ENCODE measurements at regions not wholly inside any gene's neighbourhood (a gene's known extent, or its start where the extent isn't known, plus 50 kb on each side); places are given as distances from the start of the nearest gene placed in this dataset.
"Not testable (repeated sequence)": the region's sequence is repeated elsewhere in the genome, so short reads cannot be mapped to it uniquely, and the experiment has no call there.

- Mint-ChIP-seq H3K36me3 (ENCODE audit: low read depth) (no peaks in the 10 kb centered on the region), H3K9me3 (peaks cover 73% of the 10 kb centered on the region), H3K27me3 (no peaks in the 10 kb centered on the region), H3K4me3 (no peak overlapping the region), H3K27ac (no peak overlapping the region), H3K4me1 (ENCODE audit: low read depth) (no peaks in the 10 kb centered on the region)
- intact Hi-C loops (cut with micrococcal nuclease) = no loop called here
Measured at GRCh38 chr2:228956701-228957474, 314.2 kb downstream of the PID1 start.

GRCh38 chr2:228949831-228950230, 321.3 kb downstream of the PID1 start:
- H3K4me3 Mint-ChIP-seq = no peak overlapping the region
- peaks cover 22% of the 10 kb centered on the region for H3K9me3 Mint-ChIP-seq
- H3K27me3 Mint-ChIP-seq = no peaks in the 10 kb centered on the region
- intact Hi-C loops (cut with micrococcal nuclease) = no loop called here
- no peaks in the 10 kb centered on the region for H3K4me1 Mint-ChIP-seq (ENCODE audit: low read depth)
- no peak overlapping the region for H3K27ac Mint-ChIP-seq
- no peaks in the 10 kb centered on the region for H3K36me3 Mint-ChIP-seq (ENCODE audit: low read depth)

- Mint-ChIP-seq H3K27me3 (no peaks in the 10 kb centered on the region), H3K4me1 (ENCODE audit: low read depth) (no peaks in the 10 kb centered on the region), H3K4me3 (no peak overlapping the region), H3K27ac (no peak overlapping the region), H3K9me3 (peaks cover 23% of the 10 kb centered on the region), H3K36me3 (ENCODE audit: low read depth) (no peaks in the 10 kb centered on the region)
- intact Hi-C loops (cut with micrococcal nuclease) = no loop called here
Measured at GRCh38 chr2:228945710-228946109, 325.4 kb downstream of the PID1 start.

DNA sequence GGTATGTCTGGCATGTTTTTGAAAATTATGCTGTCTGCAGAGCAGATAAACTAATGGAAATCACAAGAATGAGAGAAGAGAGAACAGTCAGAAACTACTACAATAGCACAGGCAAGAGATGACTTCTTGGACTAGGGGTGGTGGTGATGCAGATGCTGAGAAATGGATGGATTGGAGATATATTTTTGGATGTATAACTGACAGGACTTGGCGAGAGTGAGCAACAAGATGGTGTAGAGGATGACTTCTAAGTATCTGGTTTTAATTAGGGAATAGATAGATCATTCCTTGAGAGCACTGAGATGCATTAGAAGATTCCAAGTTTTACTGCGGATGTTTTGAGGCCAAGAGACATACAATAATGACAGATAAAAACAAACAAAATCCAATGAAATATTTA, 328.2 kb downstream of the PID1 start:
- Mint-ChIP-seq H3K27me3 (no peaks in the 10 kb centered on the region), H3K27ac (no peak overlapping the region), H3K9me3 (peaks cover 30% of the 10 kb centered on the region), H3K4me3 (no peak overlapping the region), H3K4me1 (ENCODE audit: low read depth) (no peaks in the 10 kb centered on the region), H3K36me3 (ENCODE audit: low read depth) (no peaks in the 10 kb centered on the region)
- intact Hi-C loops (cut with micrococcal nuclease) = no loop called here

GRCh38 chr2:228938629-228939028, 332.5 kb downstream of the PID1 start:
- Mint-ChIP-seq H3K9me3 (peaks cover 47% of the 10 kb centered on the region), H3K4me1 (ENCODE audit: low read depth) (no peaks in the 10 kb centered on the region), H3K27me3 (no peaks in the 10 kb centered on the region), H3K27ac (no peak overlapping the region), H3K4me3 (no peak overlapping the region), H3K36me3 (ENCODE audit: low read depth) (no peaks in the 10 kb centered on the region)
- intact Hi-C loops (cut with micrococcal nuclease) = no loop called here

GRCh38 chr2:228927028-228928010, 343.8 kb downstream of the PID1 start:
- H3K4me1 Mint-ChIP-seq (ENCODE audit: low read depth) = no peaks in the 10 kb centered on the region
- H3K4me3 Mint-ChIP-seq = no peak overlapping the region
- peaks cover 49% of the 10 kb centered on the region for H3K9me3 Mint-ChIP-seq
- no peaks in the 10 kb centered on the region for H3K36me3 Mint-ChIP-seq (ENCODE audit: low read depth)
- intact Hi-C loops (cut with micrococcal nuclease) = no loop called here
- H3K27me3 Mint-ChIP-seq = no peaks in the 10 kb centered on the region
- no peak overlapping the region for H3K27ac Mint-ChIP-seq

- Mint-ChIP-seq H3K36me3 (ENCODE audit: low read depth) (no peaks in the 10 kb centered on the region), H3K9me3 (peaks cover 35% of the 10 kb centered on the region), H3K27ac (no peak overlapping the region), H3K4me3 (no peak overlapping the region), H3K4me1 (ENCODE audit: low read depth) (no peaks in the 10 kb centered on the region), H3K27me3 (no peaks in the 10 kb centered on the region)
- intact Hi-C loops (cut with micrococcal nuclease) = no loop called here
Measured at GRCh38 chr2:228919808-228920207, 351.3 kb downstream of the PID1 start.

DNA sequence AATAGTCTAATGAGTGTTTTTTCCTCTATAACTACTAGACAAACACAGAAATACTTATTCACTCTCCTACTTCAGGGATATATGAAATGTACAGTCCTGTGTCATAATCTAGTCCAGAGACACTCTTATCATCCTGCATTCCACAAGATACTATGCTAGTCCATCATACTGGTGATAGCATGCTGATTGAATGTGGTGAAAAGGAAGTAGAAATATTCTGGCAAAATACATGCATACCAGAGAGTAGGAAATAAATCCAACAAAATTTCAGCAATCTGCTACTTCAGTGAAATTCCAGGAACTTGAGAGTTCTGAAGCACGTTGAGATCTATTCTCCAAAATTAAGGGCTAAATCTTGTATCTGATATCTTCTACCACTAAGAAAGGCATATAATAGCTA, 353.9 kb downstream of the PID1 start:
- peaks cover 22% of the 10 kb centered on the region for H3K9me3 Mint-ChIP-seq
- H3K36me3 Mint-ChIP-seq (ENCODE audit: low read depth) = no peaks in the 10 kb centered on the region
- intact Hi-C loops (cut with micrococcal nuclease) = no loop called here
- no peaks in the 10 kb centered on the region for H3K4me1 Mint-ChIP-seq (ENCODE audit: low read depth)
- H3K4me3 Mint-ChIP-seq = no peak overlapping the region
- H3K27me3 Mint-ChIP-seq = no peaks in the 10 kb centered on the region
- H3K27ac Mint-ChIP-seq = no peak overlapping the region

DNA sequence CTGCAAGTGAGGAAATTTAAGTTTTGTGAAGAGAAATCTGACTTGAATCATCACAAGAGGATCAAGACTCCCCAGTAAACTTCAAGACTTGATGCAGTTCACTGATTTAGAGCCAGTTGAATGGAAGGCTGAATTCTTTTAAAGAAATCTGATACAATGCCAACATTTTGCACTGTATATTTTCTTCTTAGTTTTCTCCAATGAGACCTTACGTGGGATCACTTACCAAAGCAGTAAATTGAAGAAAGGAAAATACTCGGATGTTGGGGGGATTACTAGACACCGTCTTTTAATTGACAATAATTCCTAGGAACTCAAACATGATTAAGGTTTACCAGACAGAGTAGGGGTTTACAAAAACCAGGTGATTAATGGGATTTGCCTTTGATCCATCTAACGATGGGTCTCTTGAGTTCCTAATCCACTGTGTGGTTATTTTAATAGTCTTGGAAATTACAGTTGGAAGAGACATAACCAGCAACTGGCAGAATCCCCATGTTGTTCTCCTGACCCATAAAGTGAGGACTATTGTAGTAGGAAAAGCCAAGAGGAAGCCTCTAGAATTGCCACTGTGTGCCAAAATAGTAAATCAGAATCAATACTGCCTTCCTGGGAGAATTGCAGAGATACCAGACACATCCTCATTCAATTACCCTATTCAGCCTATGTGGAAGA, 354.5 kb downstream of the PID1 start:
- Mint-ChIP-seq H3K9me3 (peaks cover 22% of the 10 kb centered on the region), H3K4me3 (no peak overlapping the region), H3K27me3 (no peaks in the 10 kb centered on the region), H3K27ac (no peak overlapping the region), H3K4me1 (ENCODE audit: low read depth) (no peaks in the 10 kb centered on the region), H3K36me3 (ENCODE audit: low read depth) (no peaks in the 10 kb centered on the region)
- intact Hi-C loops (cut with micrococcal nuclease) = no loop called here

- Mint-ChIP-seq H3K4me3 (no peak overlapping the region), H3K4me1 (ENCODE audit: low read depth) (no peaks in the 10 kb centered on the region), H3K27ac (no peak overlapping the region), H3K27me3 (no peaks in the 10 kb centered on the region), H3K9me3 (peaks cover 11% of the 10 kb centered on the region), H3K36me3 (ENCODE audit: low read depth) (no peaks in the 10 kb centered on the region)
- intact Hi-C loops (cut with micrococcal nuclease) = no loop called here
Measured at GRCh38 chr2:228913176-228913575, 357.9 kb downstream of the PID1 start.

DNA sequence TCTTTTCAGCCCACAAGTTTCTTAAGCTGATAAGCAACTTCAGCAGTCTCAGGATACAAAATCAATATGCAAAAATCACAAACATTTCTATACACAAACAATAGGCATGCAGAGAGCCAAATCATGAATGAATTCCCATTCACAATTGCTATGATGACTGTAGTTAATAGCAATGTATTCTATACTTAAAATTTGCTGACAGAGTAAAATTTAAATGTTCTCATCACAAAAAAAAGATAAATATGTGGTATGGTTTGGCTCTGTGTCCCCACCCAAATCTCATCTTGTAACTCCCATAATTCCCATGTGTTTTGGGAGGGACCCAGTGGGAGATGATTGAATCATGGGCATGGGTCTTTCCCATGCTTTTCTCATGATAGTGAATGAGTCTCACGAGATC, 360.2 kb downstream of the PID1 start:
- peaks cover 11% of the 10 kb centered on the region for H3K9me3 Mint-ChIP-seq
- H3K4me3 Mint-ChIP-seq; intact Hi-C loops (cut with micrococcal nuclease); H3K27me3 Mint-ChIP-seq; H3K27ac Mint-ChIP-seq; H3K4me1 Mint-ChIP-seq (ENCODE audit: low read depth); H3K36me3 Mint-ChIP-seq (ENCODE audit: low read depth): not testable (repeated sequence)

DNA sequence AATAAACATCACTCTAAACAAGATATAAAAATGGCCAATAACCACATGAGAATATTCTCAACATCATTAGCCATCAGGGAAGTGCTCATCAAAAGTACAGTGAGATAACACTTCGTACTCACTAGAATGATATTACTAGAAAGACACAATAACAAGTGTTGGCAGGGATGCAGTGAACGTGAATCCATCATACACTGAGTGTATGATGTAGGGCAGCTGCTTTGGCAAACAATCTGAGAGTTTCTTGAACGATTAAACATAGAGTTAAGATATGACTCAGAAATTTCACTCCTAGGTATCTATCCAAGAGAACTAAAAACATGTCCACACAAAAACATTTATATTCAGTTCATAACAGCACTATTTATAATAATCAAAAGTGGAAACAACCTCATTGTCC, 368.9 kb downstream of the PID1 start:
- Mint-ChIP-seq H3K4me3 (no peak overlapping the region), H3K27ac (no peak overlapping the region), H3K4me1 (ENCODE audit: low read depth) (no peaks in the 10 kb centered on the region), H3K27me3 (no peaks in the 10 kb centered on the region), H3K36me3 (ENCODE audit: low read depth) (no peaks in the 10 kb centered on the region), H3K9me3 (no peaks in the 10 kb centered on the region)
- intact Hi-C loops (cut with micrococcal nuclease) = no loop called here

GRCh38 chr2:228901531-228901930, 369.6 kb downstream of the PID1 start:
- intact Hi-C loops (cut with micrococcal nuclease) = no loop called here
- Mint-ChIP-seq H3K4me1 (ENCODE audit: low read depth) (no peaks in the 10 kb centered on the region), H3K36me3 (ENCODE audit: low read depth) (no peaks in the 10 kb centered on the region), H3K9me3 (no peaks in the 10 kb centered on the region), H3K27me3 (no peaks in the 10 kb centered on the region), H3K4me3 (no peak overlapping the region), H3K27ac (no peak overlapping the region)

- Mint-ChIP-seq H3K9me3 (peaks cover 40% of the 10 kb centered on the region), H3K27ac (no peak overlapping the region), H3K4me1 (ENCODE audit: low read depth) (no peaks in the 10 kb centered on the region), H3K4me3 (no peak overlapping the region), H3K36me3 (ENCODE audit: low read depth) (no peaks in the 10 kb centered on the region), H3K27me3 (no peaks in the 10 kb centered on the region)
- intact Hi-C loops (cut with micrococcal nuclease) = no loop called here
Measured at GRCh38 chr2:228878138-228878537, 392.9 kb downstream of the PID1 start.
